GM12874 (cell line): ENCODE measurements at regions not wholly inside any gene's neighbourhood (a gene's known extent, or its start where the extent isn't known, plus 50 kb on each side); places are given as distances from the start of the nearest gene placed in this dataset.

Experiments
- CTCF ChIP-seq: IDR thresholded peaks from 2 replicates; pipeline ENCODE4 v1.5.1; 2011; ENCODE audit warnings: low read depth, mild to moderate bottlenecking, control low read depth, low read length, moderate library complexity; ENCODE audit not compliant: insufficient read depth

DNA sequence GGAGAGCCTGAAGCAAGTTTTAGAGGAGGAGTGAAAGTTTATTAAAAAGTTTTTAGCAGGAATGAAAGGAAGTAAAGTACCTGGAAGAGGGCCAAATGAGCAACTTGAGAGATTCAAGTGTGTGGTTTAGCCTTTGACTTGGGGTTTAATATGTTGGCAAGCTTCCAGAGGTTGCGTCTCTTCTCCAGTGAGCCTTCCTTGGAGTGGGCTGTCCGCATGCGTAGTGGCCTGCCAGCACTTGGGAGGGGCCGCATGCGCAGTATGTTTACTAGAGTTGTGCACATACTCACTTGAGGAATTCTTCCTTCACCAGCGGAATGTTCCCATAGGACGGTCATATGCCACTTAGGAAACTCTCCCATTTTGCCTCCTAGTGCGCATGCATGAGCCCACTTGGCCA, 235.2 kb downstream of the ALDH8A1 start:
- TF ChIP-seq CTCF, result no peak

DNA sequence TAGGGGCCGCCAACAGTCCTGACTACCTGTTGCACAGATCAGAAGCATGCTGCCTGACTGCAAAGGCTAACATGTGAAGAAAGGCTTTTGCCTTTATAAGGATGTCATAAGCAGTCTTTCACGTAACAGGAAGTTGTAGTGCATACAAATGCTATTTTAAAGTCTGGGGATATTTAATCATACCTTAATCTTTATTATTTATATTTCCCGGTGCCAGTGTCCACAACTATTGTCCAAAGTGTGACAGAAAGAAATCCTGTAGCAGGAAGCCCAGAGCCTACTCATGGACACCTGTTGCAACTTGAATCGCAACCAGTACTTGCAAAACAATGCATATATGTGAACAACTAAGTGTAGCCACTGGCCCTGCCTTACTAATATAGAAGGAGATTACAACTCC, 235.8 kb downstream of the ALDH8A1 start:
- no peak for TF ChIP-seq CTCF

- TF ChIP-seq CTCF, result no peak
Measured at GRCh38 chr6:134712311-134712710, 237.6 kb downstream of the ALDH8A1 start.

DNA sequence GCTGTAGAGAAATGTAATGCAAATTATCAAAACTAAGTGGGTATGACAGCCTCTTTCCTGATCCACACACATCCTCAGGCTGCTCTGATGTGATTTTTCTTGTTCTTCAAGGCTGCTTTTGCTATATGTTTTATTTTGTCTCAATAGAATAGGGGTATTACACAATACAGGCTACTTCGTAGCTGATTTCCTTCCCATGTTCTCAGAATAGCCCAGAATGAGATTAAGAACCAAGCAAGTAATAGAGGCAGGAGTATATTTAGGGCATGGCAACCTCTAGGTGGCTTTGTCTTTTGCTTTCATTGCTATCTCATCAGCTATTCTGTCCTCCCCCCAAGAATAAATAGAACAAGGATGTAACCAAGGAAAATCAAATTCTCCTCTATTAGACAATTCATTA, 241.8 kb downstream of the ALDH8A1 start:
- TF ChIP-seq CTCF, result no peak

GRCh38 chr6:134707342-134708031, 242.4 kb downstream of the ALDH8A1 start:
- TF ChIP-seq CTCF, result no peak

DNA sequence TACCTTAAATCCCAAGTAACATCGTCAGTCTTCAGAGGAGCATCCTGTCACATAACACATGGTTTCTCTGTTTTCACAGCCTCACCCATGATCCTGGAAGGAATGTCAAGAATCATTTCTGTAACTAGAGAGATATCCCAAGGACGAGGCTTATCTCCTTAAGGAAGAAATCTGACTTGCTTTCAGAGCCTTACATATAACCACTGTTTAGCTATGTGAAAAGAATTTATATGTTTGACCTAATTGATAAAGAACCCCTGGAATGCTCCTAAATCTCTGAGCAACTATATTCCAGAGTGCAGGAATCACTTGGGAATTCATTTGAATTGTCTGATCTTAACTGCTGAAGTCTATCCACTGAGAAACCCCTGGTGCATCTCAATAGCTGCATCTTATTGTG, 243.1 kb downstream of the ALDH8A1 start:
- TF ChIP-seq CTCF, result no peak

GRCh38 chr6:134706153-134706552, 243.7 kb downstream of the ALDH8A1 start:
- no peak for TF ChIP-seq CTCF
